Activated CD8-positive, alpha-beta memory T cell treated with anti-CD3 and anti-CD28 coated beads, Interleukin-2, amount 50 U/mL, for 4 hours (primary cell): ENCODE measurements at regions not wholly inside any gene's neighbourhood (a gene's known extent, or its start where the extent isn't known, plus 50 kb on each side); places are given as distances from the start of the nearest gene placed in this dataset.

Experiments used
- DNase-seq: peaks from one replicate; pipeline ENCODE4 v3.0.0-alpha.2; 2020

DNA sequence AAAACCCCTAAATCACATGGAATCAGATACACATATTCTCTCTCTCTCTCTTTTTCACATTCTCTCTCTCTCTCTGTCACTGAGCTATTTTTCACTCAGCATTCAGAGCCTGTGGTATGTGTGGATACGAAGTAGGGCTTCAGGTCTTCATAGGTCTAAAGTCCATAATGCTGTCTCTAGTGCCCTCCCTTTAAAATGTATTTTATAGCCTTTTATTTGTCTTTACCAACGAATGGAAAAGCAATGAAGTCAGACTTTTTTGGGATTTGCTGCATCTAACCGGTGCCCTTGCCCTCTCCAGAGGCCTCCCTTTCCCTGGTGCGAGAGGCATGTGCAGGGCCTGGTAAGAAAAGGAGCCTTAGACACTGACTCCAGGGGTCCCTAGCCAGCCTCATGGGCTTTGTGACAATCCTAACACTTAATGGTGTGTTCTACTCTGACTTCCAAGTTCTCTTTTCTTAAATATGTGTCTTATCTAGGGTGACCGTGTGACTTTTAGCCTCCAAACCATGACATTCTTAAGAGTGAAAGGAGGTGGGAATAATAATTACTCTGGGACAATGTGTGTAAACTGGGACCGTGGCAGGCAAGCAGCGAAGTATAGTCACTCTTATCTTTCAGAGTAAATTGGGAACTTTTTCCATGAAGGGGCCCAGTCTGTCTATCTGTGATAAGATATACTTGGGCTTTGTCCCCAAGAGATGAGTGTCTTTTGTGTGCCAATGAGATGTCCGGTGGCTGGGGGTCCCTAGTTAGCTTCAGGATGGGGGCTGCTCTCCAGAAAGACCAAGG is 101.1 kb downstream of the B3GNT2 start:
- DNase-seq: no peak

DNA sequence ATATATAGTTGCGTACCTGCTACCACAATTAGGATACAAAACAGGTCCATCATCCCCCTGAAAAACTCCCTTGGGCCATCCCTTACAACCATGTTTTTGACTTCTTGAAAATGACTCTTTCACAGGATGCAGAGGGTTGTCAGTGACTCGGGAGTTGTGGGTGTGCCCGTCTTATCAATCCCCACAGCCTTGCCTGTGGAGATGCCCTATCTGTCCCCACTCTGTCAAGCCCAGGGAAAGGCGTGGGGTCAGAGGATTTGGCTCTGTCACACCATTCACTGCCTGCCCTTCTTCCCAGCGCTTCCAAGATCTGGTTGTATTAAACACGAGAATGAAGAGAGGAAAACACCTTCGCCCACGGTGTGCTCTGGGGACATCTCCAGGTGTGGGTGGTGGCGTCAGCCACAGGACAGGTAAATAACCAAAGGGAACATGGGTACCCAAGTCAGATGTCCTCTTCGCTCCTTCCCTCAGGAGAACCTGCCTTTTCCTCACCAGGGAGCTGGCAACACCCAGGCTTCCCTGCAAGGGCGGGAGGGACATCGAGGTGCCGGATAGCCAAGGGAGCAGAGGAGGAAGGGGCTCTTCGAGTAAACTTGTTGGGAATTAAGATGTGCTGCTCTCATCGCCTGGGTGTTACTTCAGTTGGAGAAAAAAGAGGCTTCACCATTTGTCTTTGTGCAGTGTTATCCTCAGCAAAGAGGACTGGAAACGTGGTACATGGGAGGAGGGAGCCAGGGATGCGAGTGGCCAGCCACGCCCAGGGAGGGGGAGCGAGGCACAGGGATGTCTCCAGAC is 100.3 kb downstream of the B3GNT2 start:
- no peak for DNase-seq

DNA sequence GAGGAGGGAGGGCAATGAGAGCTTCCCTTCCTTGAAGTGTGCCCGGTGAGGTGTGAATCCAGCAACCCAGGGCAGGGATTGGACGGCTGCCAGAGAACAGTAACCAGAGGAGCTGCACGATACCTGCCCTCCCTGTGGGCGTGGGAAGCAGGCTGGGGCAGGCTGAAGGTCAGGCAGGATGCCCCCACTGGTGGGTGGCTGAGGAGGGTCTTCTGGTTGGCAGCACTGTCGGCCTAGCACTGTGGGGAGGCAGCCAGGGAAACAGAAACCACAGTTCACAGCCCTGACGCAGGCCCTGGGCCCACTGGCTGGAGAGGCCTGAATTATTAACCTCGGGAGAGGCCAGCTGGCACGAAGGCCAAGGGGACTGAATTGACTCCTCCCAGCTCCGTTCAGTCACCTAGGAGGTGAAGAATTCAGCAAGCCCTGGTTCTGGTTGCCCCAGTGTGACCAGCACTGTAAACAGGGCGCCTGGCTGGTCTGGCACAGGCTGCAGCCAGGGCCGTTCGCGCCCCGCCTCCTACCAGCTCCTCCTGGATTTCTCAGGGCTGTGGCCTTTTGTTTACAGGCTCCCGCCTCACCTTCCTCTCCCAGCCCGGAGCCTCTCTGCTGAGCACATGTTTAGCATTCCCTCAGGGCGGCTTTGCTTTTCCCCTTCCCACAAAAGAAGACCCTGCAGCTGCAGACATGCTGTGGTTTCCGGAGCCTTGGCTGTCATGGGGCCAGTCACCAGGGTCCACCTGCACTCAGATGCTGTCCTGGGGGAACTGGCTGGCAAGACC is 97.8 kb downstream of the B3GNT2 start:
- no peak for DNase-seq

DNA sequence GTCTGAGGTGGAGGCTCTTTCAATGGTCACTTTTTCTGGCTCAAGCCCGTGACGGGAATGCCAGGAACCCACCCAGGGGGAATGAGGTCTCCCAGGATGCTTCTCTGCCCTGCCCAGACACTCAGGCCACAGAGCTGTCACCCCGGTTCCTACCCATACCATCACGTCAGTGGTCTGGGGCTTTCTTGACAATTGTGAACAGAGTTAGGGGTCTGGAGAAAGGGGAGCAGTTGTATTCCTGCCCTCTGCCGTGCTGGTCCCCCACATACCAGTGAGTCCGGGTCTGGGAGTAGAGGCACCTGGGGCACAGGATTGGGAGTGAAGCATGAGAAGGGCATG is 97.2 kb downstream of the B3GNT2 start:
- DNase-seq: no peak

DNA sequence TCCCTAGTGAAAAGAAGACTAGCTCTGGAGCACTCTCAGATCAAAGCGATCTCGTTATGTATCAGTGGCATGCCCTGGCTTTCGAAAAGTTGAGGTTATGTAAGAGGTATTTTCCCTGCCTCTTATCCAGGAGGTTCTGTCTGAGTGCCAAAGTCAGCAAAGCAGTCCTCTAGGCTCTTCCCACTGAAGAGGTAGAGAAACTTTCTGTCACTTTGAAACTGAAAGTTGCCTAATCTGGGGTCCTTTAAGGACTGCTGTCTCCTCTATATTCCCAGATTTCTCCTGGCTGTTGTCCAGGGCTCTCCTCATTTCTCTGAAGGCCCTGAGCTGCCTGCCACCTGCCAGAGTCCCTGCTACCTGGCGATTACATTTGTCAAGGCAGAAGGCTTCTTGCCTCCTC is 96.3 kb downstream of the B3GNT2 start:
- DNase-seq: no peak

DNA sequence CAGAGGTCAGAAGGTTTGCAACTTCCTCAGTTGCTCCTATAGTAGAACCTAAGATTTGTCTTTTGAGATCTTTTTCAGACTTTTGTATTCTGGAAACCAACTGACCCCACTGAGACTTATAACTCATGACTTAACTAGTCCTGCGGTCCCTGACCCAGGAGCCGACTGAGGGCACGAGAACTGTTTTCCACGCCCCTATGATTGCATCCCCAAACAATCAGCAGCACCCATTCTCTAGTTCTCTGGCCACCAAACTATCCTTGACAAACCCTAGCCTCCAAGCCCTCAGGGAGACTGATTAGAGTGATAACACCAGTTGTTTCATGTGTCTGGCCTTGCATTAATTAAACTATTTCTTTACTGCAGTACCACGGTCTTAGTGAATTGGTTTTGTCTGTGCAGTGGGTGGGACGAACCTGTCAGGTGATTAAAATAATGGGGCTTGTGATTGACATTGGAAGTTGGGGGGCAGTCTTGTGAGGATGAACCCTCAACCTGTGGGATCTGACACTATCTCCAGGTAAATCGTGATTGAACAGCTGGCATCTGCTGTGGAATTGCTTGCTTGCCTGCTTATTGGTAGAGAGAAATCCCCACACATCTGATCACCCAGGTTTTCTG is 95.7 kb downstream of the B3GNT2 start:
- DNase-seq: no peak

DNA sequence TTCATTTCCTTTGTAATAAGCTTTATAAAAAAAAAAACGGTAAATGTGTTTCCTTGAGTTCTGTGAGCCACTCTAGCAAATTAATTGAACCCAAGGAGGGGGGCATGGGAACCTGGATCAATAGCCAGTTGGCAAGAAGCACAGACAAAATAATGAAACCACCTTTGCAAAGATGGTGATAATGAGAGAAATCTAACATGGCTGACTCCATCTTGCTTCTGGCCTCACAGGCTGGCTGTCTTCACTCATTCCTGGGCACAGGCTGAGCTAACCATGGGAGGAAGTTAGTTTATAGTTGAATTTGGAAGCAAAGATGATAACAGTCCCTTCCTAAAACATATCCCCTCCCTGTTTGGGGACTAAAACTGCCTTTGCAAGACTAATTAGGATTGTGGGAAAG is 95.1 kb downstream of the B3GNT2 start:
- DNase-seq: no peak

DNA sequence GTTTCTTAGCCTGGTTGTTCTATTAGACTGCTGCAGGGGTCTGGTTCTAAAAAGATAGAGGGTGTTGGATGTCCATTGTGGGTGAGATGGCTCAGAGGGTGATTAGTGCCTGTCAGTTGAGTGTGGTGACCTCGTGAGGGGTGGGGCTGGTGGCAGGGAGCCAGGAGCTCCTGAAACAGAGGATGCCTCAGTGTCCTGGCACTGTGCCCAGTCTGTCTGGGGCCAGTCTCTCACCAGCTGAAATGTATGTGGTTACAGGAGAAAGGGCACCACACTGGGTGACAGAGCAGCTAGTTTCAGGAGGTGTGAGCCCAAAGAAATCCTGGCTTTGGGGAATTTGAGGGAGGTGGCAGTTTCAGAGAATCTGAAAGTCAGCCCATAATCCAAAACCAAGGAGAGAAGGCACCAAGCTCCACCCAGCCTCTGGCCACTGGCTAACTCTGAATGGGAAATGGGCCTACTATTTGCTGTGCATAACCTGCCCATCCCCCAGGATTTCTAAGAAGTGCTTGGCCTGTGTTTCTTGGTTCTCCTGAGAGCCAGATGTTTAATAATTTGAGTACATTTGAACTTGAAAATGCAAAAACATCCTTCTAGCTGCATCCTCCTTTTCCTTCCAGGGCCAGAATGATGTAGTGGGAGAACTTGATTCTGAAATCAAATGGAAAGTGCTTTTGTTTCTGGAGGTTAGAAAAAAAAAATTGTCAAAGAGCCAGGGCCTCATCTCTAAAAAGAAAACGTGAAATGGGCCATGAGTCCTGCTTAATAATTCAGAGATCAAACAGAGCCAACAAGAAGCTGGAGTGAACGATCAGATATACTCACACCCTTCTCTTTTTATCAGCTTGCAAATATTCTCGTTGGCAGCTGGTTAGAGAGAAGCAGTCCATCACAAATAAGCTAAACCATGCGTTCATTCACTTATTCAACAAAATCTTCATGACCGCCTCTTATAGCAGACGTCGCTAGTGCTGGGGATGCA is 92.3 kb downstream of the B3GNT2 start:
- peak; percentile 74 for DNase-seq

DNA sequence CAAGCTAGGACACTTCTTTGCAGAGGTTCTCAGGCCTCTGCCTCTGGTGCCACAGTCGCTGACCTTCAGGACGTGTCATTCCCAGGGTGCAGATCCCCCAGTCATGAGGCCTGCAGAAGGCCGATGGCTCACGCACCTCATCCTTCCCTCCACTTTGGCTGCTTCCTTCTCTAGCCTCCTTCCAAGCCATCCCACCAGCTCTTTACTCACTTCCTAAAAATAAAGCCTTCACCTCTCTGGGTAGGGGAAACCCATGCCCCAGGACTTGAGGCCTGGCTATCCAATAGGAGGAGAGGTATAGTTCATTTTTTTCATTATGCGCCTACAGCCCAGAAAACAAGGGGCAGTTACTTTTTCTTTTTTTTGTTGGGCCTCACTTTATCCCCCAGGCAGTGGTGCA is 91.4 kb downstream of the B3GNT2 start:
- no peak for DNase-seq

DNA sequence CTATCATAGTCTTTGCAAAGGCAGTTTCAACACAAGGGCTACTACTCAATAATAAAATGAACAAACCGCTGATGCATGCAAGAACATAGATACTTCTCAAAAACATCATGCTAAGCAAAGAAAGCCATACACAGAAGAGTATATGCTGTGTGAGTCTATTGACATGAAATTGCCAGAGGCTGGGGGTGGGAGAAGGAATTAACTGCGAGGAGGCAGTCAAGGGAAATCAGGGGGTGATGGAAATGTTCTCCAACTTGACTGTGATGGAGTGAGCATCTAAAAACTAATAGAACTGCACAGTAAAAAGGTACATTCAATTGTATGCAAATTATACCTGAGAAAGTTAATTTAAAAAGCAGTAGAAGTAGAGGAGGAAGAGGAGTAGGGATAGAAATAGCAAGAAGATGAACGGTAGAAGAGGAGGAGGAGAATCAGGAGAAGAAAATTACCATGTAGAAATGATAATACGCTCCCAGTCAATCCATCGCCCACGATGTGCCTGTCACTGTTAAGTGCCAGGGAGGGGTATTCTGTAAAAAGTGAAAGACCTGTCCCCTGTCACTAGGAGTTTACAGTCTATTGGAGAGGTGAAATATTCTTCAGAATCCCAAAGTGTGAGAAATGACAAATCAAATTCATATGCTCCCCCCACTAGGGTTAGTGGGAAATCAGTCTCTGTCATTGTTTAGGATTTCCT is 90.3 kb downstream of the B3GNT2 start:
- DNase-seq: no peak

DNA sequence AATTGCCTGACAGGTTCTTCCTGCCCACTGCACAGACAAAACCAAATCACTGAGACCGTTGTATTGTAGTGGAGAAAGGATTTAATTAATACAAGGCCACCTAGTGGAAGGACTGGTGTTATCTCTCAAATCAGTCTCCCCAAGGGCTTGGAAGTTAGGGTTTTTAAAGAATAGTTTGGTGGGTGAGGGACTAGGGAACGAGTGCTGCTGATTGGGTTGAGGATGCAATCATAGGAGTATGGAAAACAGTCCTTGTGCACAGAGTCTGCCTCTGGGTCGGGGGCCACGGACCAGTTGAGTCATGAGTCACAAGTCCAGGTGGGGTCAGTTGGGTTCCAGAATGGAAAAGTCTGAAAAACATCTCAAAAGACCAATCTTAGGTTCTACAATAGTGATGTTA is 89.1 kb downstream of the B3GNT2 start:
- DNase-seq: no peak

DNA sequence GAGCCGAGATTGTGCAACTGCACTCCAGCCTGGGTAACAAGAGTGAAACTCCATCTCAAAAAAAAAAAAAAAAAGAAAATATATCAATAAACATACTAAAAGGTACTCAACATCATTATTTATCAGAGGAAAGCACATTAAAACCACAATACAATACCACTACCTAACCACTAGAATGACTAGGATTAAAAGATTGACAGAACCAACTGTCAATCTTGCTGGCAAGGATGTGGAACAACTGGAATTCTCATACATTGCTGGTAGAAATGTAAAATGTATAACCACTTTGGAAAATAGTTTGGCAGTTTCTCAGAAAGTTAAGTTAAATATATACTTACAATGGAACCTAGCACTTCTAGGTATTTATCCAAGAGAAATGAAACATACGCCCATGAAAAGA is 88.6 kb downstream of the B3GNT2 start:
- no peak for DNase-seq

DNA sequence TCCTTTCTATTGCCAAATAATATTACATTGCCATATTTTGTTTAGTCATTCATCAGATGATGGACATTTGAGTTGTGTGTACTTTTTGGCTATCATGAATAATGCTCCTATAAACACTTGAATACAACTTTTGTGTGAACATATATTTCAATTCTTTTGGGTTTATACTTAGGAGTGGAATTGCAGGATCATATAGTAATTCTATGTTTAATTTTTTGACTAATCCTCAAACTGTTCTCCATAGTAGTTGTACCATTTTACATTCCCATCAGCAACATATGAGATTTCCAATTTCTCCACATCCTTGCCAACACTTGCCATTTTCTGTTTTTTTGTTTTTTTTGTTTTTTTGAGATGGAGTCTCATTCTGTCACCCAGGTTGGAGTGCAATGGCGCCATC is 87.2 kb downstream of the B3GNT2 start:
- no peak for DNase-seq

DNA sequence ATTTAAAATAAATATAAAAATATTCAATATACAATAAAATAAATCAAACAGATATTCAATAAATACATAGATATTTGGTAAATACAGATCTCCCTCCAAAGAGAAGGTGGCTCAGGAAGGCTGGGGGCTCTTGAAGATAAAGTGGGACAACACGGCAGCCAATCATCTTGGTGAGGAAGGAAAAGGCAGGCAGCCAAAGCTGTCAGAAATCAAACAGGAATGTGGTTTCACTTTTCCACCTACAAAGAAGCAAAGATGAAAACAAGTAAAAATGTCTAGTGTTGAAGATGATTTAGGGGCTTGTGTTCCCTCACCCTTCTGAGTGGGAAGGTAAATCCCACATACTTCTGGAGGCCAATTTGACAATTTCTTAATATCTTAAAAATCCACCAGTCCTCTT is 85.7 kb downstream of the B3GNT2 start:
- no peak for DNase-seq

DNA sequence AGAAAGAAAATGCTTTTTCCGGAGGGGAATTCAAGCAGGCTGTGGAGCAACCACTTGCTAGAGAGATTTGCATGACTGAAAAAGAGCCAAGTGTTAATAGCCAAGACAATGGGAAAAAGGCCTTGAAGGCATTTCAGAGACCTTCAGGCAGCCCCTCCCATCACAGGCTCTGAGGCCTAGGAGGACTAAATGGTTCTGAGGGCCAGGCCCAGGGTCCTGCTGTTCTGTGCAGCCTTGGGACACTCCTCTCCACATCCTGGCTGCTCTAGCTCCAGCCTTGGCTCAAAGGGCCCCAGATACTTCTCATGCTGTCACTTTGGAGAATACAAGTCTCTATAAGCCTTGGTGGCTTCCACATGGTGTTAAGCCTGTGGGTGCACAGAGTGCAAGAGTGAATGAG is 81.8 kb downstream of the B3GNT2 start:
- DNase-seq: no peak
